GM23338 (cell line): ENCODE measurements at regions not wholly inside any gene's neighbourhood (a gene's known extent, or its start where the extent isn't known, plus 50 kb on each side); places are given as distances from the start of the nearest gene placed in this dataset.

ENCODE experiments used
- ATAC-seq: fragments of 200-7000 bp; cut with Tn5 transposase; 3 replicates; pipeline ENCODE4 v1.9.1; 2020
- DNase-seq: peaks from one replicate; pipeline ENCODE4 v3.0.0-alpha.2; 2015; ENCODE audit warnings: low spot score
- H2AFZ ChIP-seq: fragments of 200-600 bp; sonication (generic); 2 replicates; pipeline ENCODE4 v1.8.0; 2016; ENCODE audit warnings: antibody characterized with exemption, mild to moderate bottlenecking, moderate library complexity
- H3F3A ChIP-seq: fragments of 200-600 bp; sonication (generic); replicated peaks from 2 replicates; pipeline ENCODE4 v1.8.0; 2017; ENCODE audit warnings: antibody characterized with exemption, mixed run types, low read depth
- H3K27ac ChIP-seq: fragments of 200-600 bp; sonication (generic); 2 replicates; pipeline ENCODE4 v1.6.1; 2016; ENCODE audit warnings: low read depth
- H3K27me3 ChIP-seq: fragments of 200-600 bp; sonication (generic); 2 replicates; pipeline ENCODE4 v1.8.0; 2016; ENCODE audit warnings: mild to moderate bottlenecking, mixed run types, moderate library complexity; ENCODE audit not compliant: insufficient read depth
- H3K36me3 ChIP-seq: fragments of 200-600 bp; sonication (generic); 2 replicates; pipeline ENCODE4 v1.8.0; 2016; ENCODE audit warnings: mild to moderate bottlenecking; ENCODE audit not compliant: insufficient read depth
- H3K4me1 ChIP-seq: fragments of 200-600 bp; sonication (generic); 2 replicates; pipeline ENCODE4 v1.8.0; 2016; ENCODE audit warnings: mild to moderate bottlenecking, moderate library complexity; ENCODE audit not compliant: insufficient read depth
- H3K4me2 ChIP-seq: fragments of 200-600 bp; sonication (generic); 2 replicates; pipeline ENCODE4 v1.7.1; 2017; ENCODE audit warnings: mixed run types
- H3K4me3 ChIP-seq: fragments of 200-600 bp; sonication (generic); 2 replicates; pipeline ENCODE4 v1.6.1; 2016; ENCODE audit warnings: mixed run types
- H3K79me2 ChIP-seq: fragments of 200-600 bp; sonication (generic); replicated peaks from 2 replicates; pipeline ENCODE4 v1.8.0; 2017; ENCODE audit warnings: mild to moderate bottlenecking; ENCODE audit not compliant: insufficient read depth
- H3K9me2 ChIP-seq: fragments of 200-600 bp; sonication (generic); 2 replicates; pipeline ENCODE4 v1.8.0; 2017; ENCODE audit not compliant: insufficient read depth
- H4K20me1 ChIP-seq: fragments of 200-600 bp; sonication (generic); replicated peaks from 2 replicates; pipeline ENCODE4 v1.8.0; 2017; ENCODE audit warnings: mild to moderate bottlenecking; ENCODE audit not compliant: insufficient read depth
- H3K27ac Mint-ChIP-seq: 2 replicates; pipeline ENCODE4 v1.8.0; 2020; ENCODE audit warnings: inconsistent platforms, mild to moderate bottlenecking, moderate library complexity, mixed read lengths
- H3K27me3 Mint-ChIP-seq: 3 replicates; pipeline ENCODE4 v1.8.0; 2022; ENCODE audit warnings: low read depth, mild to moderate bottlenecking, moderate library complexity, mixed read lengths, inconsistent platforms; ENCODE audit not compliant: insufficient read depth, poor library complexity
- H3K36me3 Mint-ChIP-seq: 3 replicates; pipeline ENCODE4 v1.8.0; 2021; ENCODE audit warnings: low read depth, mild to moderate bottlenecking, inconsistent platforms, moderate library complexity, mixed read lengths
- H3K4me1 Mint-ChIP-seq: 3 replicates; pipeline ENCODE4 v1.8.0; 2020; ENCODE audit warnings: mild to moderate bottlenecking, inconsistent platforms, mixed read lengths
- H3K4me3 Mint-ChIP-seq: 3 replicates; pipeline ENCODE4 v1.8.0; 2021; ENCODE audit warnings: moderate library complexity, mild to moderate bottlenecking, inconsistent platforms, mixed read lengths
- H3K9me3 Mint-ChIP-seq: 3 replicates; pipeline ENCODE4 v1.8.0; 2020; ENCODE audit warnings: moderate library complexity, mild to moderate bottlenecking, inconsistent platforms, mixed read lengths
- EZH2 ChIP-seq: fragments of 200-600 bp; sonication (generic); IDR thresholded peaks from one replicate; pipeline ENCODE4 v1.8.0; 2017; ENCODE audit warnings: antibody characterized with exemption, mild to moderate bottlenecking, low read depth; ENCODE audit not compliant: unreplicated experiment
- EZH2phosphoT487 ChIP-seq: fragments of 200-600 bp; sonication (generic); IDR thresholded peaks from one replicate; pipeline ENCODE4 v1.8.1; 2018; ENCODE audit warnings: antibody characterized with exemption; ENCODE audit not compliant: unreplicated experiment
- NANOG ChIP-seq: IDR thresholded peaks from 2 replicates; pipeline ENCODE4 v1.6.1; 2016; ENCODE audit warnings: antibody characterized with exemption, borderline replicate concordance
- ZNF114 ChIP-seq: fragments of 250-450 bp; sonication (Bioruptor Pico); IDR thresholded peaks from 2 replicates; pipeline ENCODE4 v1.5.0; 2020; ENCODE audit warnings: mild to moderate bottlenecking, moderate library complexity
- ZNF331 ChIP-seq: fragments of 250-450 bp; sonication (Bioruptor Pico); IDR thresholded peaks from 2 replicates; pipeline ENCODE4 v1.5.0; 2020; ENCODE audit warnings: low read depth, mild to moderate bottlenecking, moderate library complexity
- TF ChIP-seq, protein P1 (sequence below): fragments of 250-450 bp; sonication (Bioruptor Pico); IDR thresholded peaks from 2 replicates; pipeline ENCODE4 v1.5.0; 2020; ENCODE audit warnings: mild to moderate bottlenecking, moderate library complexity
- TF ChIP-seq, protein P2 (sequence below): IDR thresholded peaks from 2 replicates; pipeline ENCODE4 v1.6.1; 2016; ENCODE audit warnings: antibody characterized with exemption
- TF ChIP-seq, protein P3 (sequence below), 2 experiments: fragments of 200-600 bp in 1 of 2; sonication (generic) in 1 of 2; conservative IDR thresholded peaks; 2 replicates each; pipeline versions ENCODE4 v1.5.1 to v1.6.1; 2016 to 2017; ENCODE audit warnings: antibody characterized with exemption in 2 of 2, low read depth in 2 of 2, mild to moderate bottlenecking in 2 of 2, moderate library complexity in 1 of 2

DNA sequence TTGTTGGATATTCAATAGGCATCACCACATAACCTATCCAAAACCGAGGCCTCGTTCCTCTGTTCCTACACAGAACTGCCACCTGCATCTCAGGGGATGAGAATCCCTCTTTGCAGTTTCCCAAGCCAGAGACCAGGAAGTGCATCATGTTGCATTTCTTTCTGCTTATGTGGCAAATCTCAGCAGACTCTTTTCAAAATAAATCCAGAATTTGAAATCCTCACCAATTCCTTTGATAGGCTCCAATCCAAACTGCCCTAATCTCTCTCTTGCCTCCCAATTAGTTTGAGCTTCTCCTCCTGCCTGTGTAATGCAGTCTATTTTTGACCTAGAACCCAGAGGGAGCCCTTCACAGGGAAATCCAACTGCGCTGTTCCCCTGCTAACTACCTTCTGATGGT is 215.5 kb downstream of the RNF144A start (continued):
- TF ChIP-seq, protein P1, sequence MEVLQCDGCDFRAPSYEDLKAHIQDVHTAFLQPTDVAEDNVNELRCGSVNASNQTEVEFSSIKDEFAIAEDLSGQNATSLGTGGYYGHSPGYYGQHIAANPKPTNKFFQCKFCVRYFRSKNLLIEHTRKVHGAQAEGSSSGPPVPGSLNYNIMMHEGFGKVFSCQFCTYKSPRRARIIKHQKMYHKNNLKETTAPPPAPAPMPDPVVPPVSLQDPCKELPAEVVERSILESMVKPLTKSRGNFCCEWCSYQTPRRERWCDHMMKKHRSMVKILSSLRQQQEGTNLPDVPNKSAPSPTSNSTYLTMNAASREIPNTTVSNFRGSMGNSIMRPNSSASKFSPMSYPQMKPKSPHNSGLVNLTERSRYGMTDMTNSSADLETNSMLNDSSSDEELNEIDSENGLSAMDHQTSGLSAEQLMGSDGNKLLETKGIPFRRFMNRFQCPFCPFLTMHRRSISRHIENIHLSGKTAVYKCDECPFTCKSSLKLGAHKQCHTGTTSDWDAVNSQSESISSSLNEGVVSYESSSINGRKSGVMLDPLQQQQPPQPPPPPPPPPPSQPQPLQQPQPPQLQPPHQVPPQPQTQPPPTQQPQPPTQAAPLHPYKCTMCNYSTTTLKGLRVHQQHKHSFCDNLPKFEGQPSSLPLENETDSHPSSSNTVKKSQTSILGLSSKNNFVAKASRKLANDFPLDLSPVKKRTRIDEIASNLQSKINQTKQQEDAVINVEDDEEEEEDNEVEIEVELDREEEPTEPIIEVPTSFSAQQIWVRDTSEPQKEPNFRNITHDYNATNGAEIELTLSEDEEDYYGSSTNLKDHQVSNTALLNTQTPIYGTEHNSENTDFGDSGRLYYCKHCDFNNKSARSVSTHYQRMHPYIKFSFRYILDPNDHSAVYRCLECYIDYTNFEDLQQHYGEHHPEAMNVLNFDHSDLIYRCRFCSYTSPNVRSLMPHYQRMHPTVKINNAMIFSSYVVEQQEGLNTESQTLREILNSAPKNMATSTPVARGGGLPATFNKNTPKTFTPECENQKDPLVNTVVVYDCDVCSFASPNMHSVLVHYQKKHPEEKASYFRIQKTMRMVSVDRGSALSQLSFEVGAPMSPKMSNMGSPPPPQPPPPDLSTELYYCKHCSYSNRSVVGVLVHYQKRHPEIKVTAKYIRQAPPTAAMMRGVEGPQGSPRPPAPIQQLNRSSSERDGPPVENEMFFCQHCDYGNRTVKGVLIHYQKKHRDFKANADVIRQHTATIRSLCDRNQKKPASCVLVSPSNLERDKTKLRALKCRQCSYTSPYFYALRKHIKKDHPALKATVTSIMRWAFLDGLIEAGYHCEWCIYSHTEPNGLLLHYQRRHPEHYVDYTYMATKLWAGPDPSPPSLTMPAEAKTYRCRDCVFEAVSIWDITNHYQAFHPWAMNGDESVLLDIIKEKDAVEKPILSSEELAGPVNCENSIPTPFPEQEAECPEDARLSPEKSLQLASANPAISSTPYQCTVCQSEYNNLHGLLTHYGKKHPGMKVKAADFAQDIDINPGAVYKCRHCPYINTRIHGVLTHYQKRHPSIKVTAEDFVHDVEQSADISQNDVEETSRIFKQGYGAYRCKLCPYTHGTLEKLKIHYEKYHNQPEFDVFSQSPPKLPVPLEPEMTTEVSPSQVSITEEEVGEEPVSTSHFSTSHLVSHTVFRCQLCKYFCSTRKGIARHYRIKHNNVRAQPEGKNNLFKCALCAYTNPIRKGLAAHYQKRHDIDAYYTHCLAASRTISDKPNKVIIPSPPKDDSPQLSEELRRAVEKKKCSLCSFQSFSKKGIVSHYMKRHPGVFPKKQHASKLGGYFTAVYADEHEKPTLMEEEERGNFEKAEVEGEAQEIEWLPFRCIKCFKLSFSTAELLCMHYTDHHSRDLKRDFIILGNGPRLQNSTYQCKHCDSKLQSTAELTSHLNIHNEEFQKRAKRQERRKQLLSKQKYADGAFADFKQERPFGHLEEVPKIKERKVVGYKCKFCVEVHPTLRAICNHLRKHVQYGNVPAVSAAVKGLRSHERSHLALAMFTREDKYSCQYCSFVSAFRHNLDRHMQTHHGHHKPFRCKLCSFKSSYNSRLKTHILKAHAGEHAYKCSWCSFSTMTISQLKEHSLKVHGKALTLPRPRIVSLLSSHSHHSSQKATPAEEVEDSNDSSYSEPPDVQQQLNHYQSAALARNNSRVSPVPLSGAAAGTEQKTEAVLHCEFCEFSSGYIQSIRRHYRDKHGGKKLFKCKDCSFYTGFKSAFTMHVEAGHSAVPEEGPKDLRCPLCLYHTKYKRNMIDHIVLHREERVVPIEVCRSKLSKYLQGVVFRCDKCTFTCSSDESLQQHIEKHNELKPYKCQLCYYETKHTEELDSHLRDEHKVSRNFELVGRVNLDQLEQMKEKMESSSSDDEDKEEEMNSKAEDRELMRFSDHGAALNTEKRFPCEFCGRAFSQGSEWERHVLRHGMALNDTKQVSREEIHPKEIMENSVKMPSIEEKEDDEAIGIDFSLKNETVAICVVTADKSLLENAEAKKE (CRISPR knock-in tag), result no peak
- TF ChIP-seq, protein P2, sequence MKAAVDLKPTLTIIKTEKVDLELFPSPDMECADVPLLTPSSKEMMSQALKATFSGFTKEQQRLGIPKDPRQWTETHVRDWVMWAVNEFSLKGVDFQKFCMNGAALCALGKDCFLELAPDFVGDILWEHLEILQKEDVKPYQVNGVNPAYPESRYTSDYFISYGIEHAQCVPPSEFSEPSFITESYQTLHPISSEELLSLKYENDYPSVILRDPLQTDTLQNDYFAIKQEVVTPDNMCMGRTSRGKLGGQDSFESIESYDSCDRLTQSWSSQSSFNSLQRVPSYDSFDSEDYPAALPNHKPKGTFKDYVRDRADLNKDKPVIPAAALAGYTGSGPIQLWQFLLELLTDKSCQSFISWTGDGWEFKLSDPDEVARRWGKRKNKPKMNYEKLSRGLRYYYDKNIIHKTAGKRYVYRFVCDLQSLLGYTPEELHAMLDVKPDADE, result no peak
- TF ChIP-seq EZH2 (no peak), ZNF331 (CRISPR knock-in tag) (no peak)

DNA sequence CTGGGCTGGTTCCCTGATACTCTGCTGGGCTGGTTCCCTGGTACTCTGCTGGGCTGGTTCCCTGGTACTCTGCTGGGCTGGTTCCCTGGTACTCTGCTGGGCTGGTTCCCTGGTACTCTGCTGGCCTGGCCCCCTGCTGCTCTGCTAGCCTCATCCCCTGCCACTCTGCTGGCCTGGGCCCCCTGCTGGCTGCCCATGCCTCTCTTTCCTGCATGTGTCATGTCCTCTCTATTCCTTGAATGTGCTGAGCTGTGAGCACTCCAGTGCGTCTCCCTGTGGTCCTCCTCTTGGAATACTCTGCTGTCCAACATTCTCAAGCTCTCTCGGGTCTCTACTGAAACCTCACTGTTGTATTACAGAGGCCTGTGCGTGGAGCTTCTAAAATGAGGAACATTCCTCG is 216.3 kb downstream of the RNF144A start:
- Mint-ChIP-seq H3K27me3 (peaks cover 1% of the 10 kb centered on the region), H3K27ac (no peak overlapping the region), H3K4me3 (no peak overlapping the region), H3K9me3 (peaks cover 2% of the 10 kb centered on the region), H3K36me3 (peaks cover under 1% of the 10 kb centered on the region; the same call in 2 of the 3 replicates), H3K4me1 (no peaks in the 10 kb centered on the region; the same call in 1 of the 3 replicates)
- DNase-seq (peak; percentile 41), ATAC-seq (no peak)
- Histone ChIP-seq H4K20me1 (no peaks in the 10 kb centered on the region), H3K27ac (no peak overlapping the region), H3K9me2 (no peaks in the 10 kb centered on the region; the same call in 1 of the 2 replicates), H3K36me3 (no peaks in the 10 kb centered on the region), H3K79me2 (no peaks in the 10 kb centered on the region), H3K4me2 (no peak overlapping the region), H3F3A (no peaks in the 10 kb centered on the region), H3K4me3 (no peak overlapping the region), H3K4me1 (no peaks in the 10 kb centered on the region), H2AFZ (no peak overlapping the region), H3K27me3 (no peaks in the 10 kb centered on the region)
- TF ChIP-seq EZH2phosphoT487 (no peak), ZNF114 (CRISPR knock-in tag) (no peak), NANOG (no peak)
- TF ChIP-seq, protein P3, sequence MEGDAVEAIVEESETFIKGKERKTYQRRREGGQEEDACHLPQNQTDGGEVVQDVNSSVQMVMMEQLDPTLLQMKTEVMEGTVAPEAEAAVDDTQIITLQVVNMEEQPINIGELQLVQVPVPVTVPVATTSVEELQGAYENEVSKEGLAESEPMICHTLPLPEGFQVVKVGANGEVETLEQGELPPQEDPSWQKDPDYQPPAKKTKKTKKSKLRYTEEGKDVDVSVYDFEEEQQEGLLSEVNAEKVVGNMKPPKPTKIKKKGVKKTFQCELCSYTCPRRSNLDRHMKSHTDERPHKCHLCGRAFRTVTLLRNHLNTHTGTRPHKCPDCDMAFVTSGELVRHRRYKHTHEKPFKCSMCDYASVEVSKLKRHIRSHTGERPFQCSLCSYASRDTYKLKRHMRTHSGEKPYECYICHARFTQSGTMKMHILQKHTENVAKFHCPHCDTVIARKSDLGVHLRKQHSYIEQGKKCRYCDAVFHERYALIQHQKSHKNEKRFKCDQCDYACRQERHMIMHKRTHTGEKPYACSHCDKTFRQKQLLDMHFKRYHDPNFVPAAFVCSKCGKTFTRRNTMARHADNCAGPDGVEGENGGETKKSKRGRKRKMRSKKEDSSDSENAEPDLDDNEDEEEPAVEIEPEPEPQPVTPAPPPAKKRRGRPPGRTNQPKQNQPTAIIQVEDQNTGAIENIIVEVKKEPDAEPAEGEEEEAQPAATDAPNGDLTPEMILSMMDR (conservative IDR thresholded peaks at IDR 0.05; ENCODE audit: low read depth in 2 of 2), result peak in 1 of 2 experiments; percentile 23; a peak in 1 of 4 replicates
- TF ChIP-seq, protein P2, result no peak
